ENCODE measurements at regions not wholly inside any gene's neighbourhood (a gene's known extent, or its start where the extent isn't known, plus 50 kb on each side); places are given as distances from the start of the nearest gene placed in this dataset.

DNA sequence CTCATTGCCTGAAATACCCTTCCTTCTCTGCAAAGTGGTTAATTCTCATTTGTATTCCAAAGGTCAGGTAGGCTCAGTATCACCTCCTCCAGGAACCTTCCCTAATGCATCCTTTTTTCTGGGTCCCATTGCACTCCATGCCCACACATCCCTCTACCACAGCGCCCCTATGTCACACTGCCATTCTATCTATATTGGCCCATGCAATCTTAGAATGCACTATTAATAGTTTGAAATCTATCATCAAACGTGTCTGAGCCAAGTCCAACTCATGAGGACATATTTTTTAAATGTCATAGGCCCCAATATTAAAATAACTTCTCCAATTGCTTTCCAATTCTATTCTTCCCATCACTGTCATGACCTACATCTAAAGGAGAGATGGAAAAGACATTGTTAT is 495.1 kb downstream of the SOX6 start:
- 0% methylated on average over 2 of the region's 2 CpGs for WGBS (ENCODE audit: insufficient coverage, low coverage, missing lambda C conversion rate)
- no TSS peak for BruUV-seq (replicated peaks)
- CTCF ChIA-PET (ENCODE audit: low intra/inter-chr PET ratio), result no interaction called here

More for the DNA sequence above, 495.1 kb downstream of the SOX6 start:
- Histone ChIP-seq H3K4me2 (ENCODE audit: insufficient read depth, low read length) (no peak overlapping the region), H3K9me1 (ENCODE audit: control insufficient read depth, insufficient read depth, low read length) (no peaks in the 10 kb centered on the region), H3K79me2 (ENCODE audit: control insufficient read depth, insufficient read depth, low read length) (no peaks in the 10 kb centered on the region), H3K9me3 (replicated peaks; ENCODE audit: control insufficient read depth, insufficient read depth, low read depth, low read length) (no peaks in the 10 kb centered on the region), H3K4me3 (no peak overlapping the region), H3K4me1 (replicated peaks in 1 of 2; ENCODE audit: control insufficient read depth in 2 of 2, insufficient read depth in 2 of 2, low read length in 2 of 2) (no peaks in the 10 kb centered on the region), H3K27me3 (ENCODE audit: control insufficient read depth in 2 of 2, insufficient read depth in 2 of 2, low read length in 2 of 2) (peaks cover 4 to 23% of the 10 kb centered on the region in 2 experiments), H2AFZ (ENCODE audit: low read depth, low read length) (no peak overlapping the region), H3K27ac (ENCODE audit: extremely low read depth, low read depth, low read length) (no peak overlapping the region), H3K9ac (ENCODE audit: insufficient read depth in 1 of 2, low read depth in 2 of 2, low read length in 2 of 2) (no peak overlapping the region), H4K20me1 (replicated peaks; ENCODE audit: control insufficient read depth, insufficient read depth, low read length) (no peaks in the 10 kb centered on the region), H3K36me3 (ENCODE audit: control insufficient read depth, insufficient read depth, low read length) (no peaks in the 10 kb centered on the region)
- in situ Hi-C loops (cut with MboI) (no loop called here), intact Hi-C loops (cut with micrococcal nuclease) (no loop called here)
- POLR2A ChIA-PET, result no interaction called here
- FAIRE-seq, result no peak
- no peak for DNase-seq (ENCODE audit: extremely low read depth in 1 of 4, low spot score in 3 of 4)
- ATAC-seq, result no peak
- TF ChIP-seq ZNF584 (CRISPR knock-in tag; IDR thresholded peaks at IDR 0.05; ENCODE audit: low read depth) (no peak), TRIM28 (IDR thresholded peaks at IDR 0.05) (no peak), TEAD4 (IDR thresholded peaks at IDR 0.05; ENCODE audit: low read length) (no peak), TEAD4 (CRISPR knock-in tag; IDR thresholded peaks at IDR 0.05; ENCODE audit: borderline replicate concordance) (no peak), SOX6 (IDR thresholded peaks at IDR 0.05) (no peak), FOXJ3 (CRISPR knock-in tag; IDR thresholded peaks at IDR 0.05) (no peak), POLR2AphosphoS5 (IDR thresholded peaks at IDR 0.05; ENCODE audit: control insufficient read depth, insufficient read depth, low read depth, low read length) (no peak), RBFOX2 (IDR thresholded peaks at IDR 0.05; ENCODE audit: low read depth, low read length) (no peak)
- TF ChIP-seq, protein P1, sequence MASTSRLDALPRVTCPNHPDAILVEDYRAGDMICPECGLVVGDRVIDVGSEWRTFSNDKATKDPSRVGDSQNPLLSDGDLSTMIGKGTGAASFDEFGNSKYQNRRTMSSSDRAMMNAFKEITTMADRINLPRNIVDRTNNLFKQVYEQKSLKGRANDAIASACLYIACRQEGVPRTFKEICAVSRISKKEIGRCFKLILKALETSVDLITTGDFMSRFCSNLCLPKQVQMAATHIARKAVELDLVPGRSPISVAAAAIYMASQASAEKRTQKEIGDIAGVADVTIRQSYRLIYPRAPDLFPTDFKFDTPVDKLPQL (IDR thresholded peaks at IDR 0.05; ENCODE audit: extremely low read depth, insufficient read length), result no peak
- TF ChIP-seq, protein P2, sequence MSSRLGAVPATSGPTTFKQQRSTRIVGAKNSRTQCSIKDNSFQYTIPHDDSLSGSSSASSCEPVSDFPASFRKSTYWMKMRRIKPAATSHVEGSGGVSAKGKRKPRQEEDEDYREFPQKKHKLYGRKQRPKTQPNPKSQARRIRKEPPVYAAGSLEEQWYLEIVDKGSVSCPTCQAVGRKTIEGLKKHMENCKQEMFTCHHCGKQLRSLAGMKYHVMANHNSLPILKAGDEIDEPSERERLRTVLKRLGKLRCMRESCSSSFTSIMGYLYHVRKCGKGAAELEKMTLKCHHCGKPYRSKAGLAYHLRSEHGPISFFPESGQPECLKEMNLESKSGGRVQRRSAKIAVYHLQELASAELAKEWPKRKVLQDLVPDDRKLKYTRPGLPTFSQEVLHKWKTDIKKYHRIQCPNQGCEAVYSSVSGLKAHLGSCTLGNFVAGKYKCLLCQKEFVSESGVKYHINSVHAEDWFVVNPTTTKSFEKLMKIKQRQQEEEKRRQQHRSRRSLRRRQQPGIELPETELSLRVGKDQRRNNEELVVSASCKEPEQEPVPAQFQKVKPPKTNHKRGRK (tag; IDR thresholded peaks at IDR 0.05), result no peak
